HL-60 (cell line): ENCODE measurements at regions not wholly inside any gene's neighbourhood (a gene's known extent, or its start where the extent isn't known, plus 50 kb on each side); places are given as distances from the start of the nearest gene placed in this dataset.

Experiments
- CTCF ChIP-seq: IDR thresholded peaks from one replicate; pipeline ENCODE4 v1.5.1; 2011; ENCODE audit warnings: low read length, control low read depth, inconsistent platforms; ENCODE audit not compliant: insufficient read depth
- GABPA ChIP-seq: IDR thresholded peaks from 2 replicates; pipeline ENCODE4 v1.6.1; 2012; ENCODE audit warnings: low read depth

- no peak for TF ChIP-seq CTCF
- no peak for TF ChIP-seq GABPA
Measured at GRCh38 chr4:149095001-149095400, 652.8 kb upstream of the NR3C2 start.
